HEK293 (cell line): ENCODE measurements at regions not wholly inside any gene's neighbourhood (a gene's known extent, or its start where the extent isn't known, plus 50 kb on each side); places are given as distances from the start of the nearest gene placed in this dataset.

ENCODE experiments used
- CTCF ChIA-PET: fragments of 350-600 bp; formaldehyde crosslinking; extraction: SDS; loops from one replicate; lab custom pipeline; 2021; ENCODE audit warnings: antibody characterized with exemption; lab: Yijun Ruan, JAX
- POLR2A ChIA-PET: fragments of 300-600 bp; formaldehyde crosslinking; extraction: SDS; loops from one replicate; lab custom pipeline; 2020; ENCODE audit warnings: antibody characterized with exemption, inconsistent platforms; lab: Yijun Ruan, JAX
- H3K27ac ChIP-seq: fragments of 200-500 bp; sonication (Bioruptor generic); 2 replicates; pipeline ENCODE4 v1.5.1; 2014; ENCODE audit warnings: low read depth, low read length, control low read depth, inconsistent platforms; ENCODE audit errors: extremely low read depth
- H3K36me3 ChIP-seq, 2 experiments: fragments of 200-500 bp in 1 of 2; sonication (Bioruptor generic) in 1 of 2; 1 replicate in 1 of 2; 2 replicates in 1 of 2; pipeline ENCODE4 v1.5.1; 2014 to 2017; ENCODE audit warnings: inconsistent platforms in 2 of 2, low read length in 2 of 2; ENCODE audit not compliant: control insufficient read depth in 2 of 2, insufficient read depth in 1 of 2
- H3K4me1 ChIP-seq: fragments of 200-500 bp; sonication (Bioruptor generic); 2 replicates; pipeline ENCODE4 v1.5.1; 2014; ENCODE audit warnings: mild to moderate bottlenecking, low read length, inconsistent platforms; ENCODE audit not compliant: control insufficient read depth, insufficient read depth
- H3K4me3 ChIP-seq: 2 replicates; pipeline ENCODE4 v1.5.1; 2011; ENCODE audit warnings: low read depth, mild to moderate bottlenecking, control low read depth, low read length, moderate library complexity
- H3K9me3 ChIP-seq: fragments of 200-500 bp; sonication (Bioruptor generic); 2 replicates; pipeline ENCODE4 v1.5.1; 2014; ENCODE audit warnings: low read depth, low read length, inconsistent platforms; ENCODE audit not compliant: control insufficient read depth, insufficient read depth
- AEBP2 ChIP-seq: fragments of 450-650 bp; formaldehyde crosslinking; IDR thresholded peaks from 2 replicates; pipeline ENCODE4 v1.5.1; 2016; ENCODE audit warnings: missing biosample characterization, missing genetic modification characterization, borderline replicate concordance
- BCL6B ChIP-seq: fragments of 450-650 bp; formaldehyde crosslinking; IDR thresholded peaks from 2 replicates; pipeline ENCODE4 v1.5.1; 2017; ENCODE audit warnings: missing biosample characterization, missing genetic modification characterization
- FEZF1 ChIP-seq: fragments of 450-650 bp; formaldehyde crosslinking; IDR thresholded peaks from 2 replicates; pipeline ENCODE4 v1.5.1; 2016; ENCODE audit warnings: missing biosample characterization, missing genetic modification characterization
- KLF16 ChIP-seq: fragments of 450-650 bp; formaldehyde crosslinking; IDR thresholded peaks from 2 replicates; pipeline ENCODE4 v1.5.1; 2017; ENCODE audit warnings: missing biosample characterization, missing genetic modification characterization
- ZNF10 ChIP-seq: fragments of 450-650 bp; formaldehyde crosslinking; IDR thresholded peaks from 2 replicates; pipeline ENCODE4 v1.5.1; 2017; ENCODE audit warnings: missing biosample characterization, missing genetic modification characterization
- ZNF239 ChIP-seq: fragments of 450-650 bp; formaldehyde crosslinking; IDR thresholded peaks from 2 replicates; pipeline ENCODE4 v1.5.1; 2016; ENCODE audit warnings: missing biosample characterization, missing genetic modification characterization
- ZNF26 ChIP-seq: fragments of 450-650 bp; formaldehyde crosslinking; IDR thresholded peaks from 2 replicates; pipeline ENCODE4 v1.5.1; 2016; ENCODE audit warnings: missing biosample characterization, missing genetic modification characterization
- ZNF639 ChIP-seq: fragments of 450-650 bp; formaldehyde crosslinking; IDR thresholded peaks from 2 replicates; pipeline ENCODE4 v1.5.1; 2016; ENCODE audit warnings: missing biosample characterization, missing genetic modification characterization
- ZNF776 ChIP-seq: fragments of 450-650 bp; formaldehyde crosslinking; IDR thresholded peaks from 2 replicates; pipeline ENCODE4 v1.5.0; 2017; ENCODE audit warnings: missing biosample characterization, missing genetic modification characterization, borderline replicate concordance
- ZNF777 ChIP-seq: fragments of 450-650 bp; formaldehyde crosslinking; IDR thresholded peaks from 2 replicates; pipeline ENCODE4 v1.5.1; 2017; ENCODE audit warnings: missing biosample characterization, missing genetic modification characterization, borderline replicate concordance

- peaks cover 3 to 12% of the 10 kb centered on the region in 2 experiments for H3K36me3 ChIP-seq
- CTCF ChIA-PET, result no interaction called here
- H3K4me1 ChIP-seq, result peaks cover 4% of the 10 kb centered on the region
- H3K4me3 ChIP-seq, result no peak overlapping the region
- TF ChIP-seq FEZF1 (tag by site-specific recombination) (peak; percentile 17; the same call in 1 of the 2 replicates), ZNF777 (tag by site-specific recombination) (no peak), BCL6B (tag by site-specific recombination) (0 out of 2 replicates have a peak, but pooled peaks have one; percentile 28)
- TF ChIP-seq, all 188 proteins: peak for 2
- POLR2A ChIA-PET, result no interaction called here
- Histone ChIP-seq H3K9me3 (no peaks in the 10 kb centered on the region), H3K27ac (no peak overlapping the region)
Observed at GRCh38 chr7:22962775-22963350, 51.1 kb downstream of the HYCC1 start.

GRCh38 chr7:22958742-22959141 is 55.2 kb downstream of the HYCC1 start:
- Histone ChIP-seq H3K36me3 (peaks cover 3 to 15% of the 10 kb centered on the region in 2 experiments), H3K4me3 (no peak overlapping the region), H3K9me3 (no peaks in the 10 kb centered on the region), H3K27ac (no peak overlapping the region), H3K4me1 (peaks cover 4% of the 10 kb centered on the region)
- TF ChIP-seq ZNF26 (tag by site-specific recombination), result no peak
- no peak for TF ChIP-seq AEBP2 (tag by site-specific recombination)
- no peak for TF ChIP-seq ZNF239 (tag by site-specific recombination)
- CTCF ChIA-PET, result no interaction called here
- POLR2A ChIA-PET, result no interaction called here

- no peak overlapping the region for H3K4me3 ChIP-seq
- no peaks in the 10 kb centered on the region for H3K9me3 ChIP-seq
- peaks cover 10% of the 10 kb centered on the region for H3K4me1 ChIP-seq
- TF ChIP-seq KLF16 (tag by site-specific recombination) (no peak), ZNF776 (tag by site-specific recombination) (no peak), ZNF639 (no peak), ZNF10 (tag by site-specific recombination) (no peak)
- H3K27ac ChIP-seq, result no peak overlapping the region
- POLR2A ChIA-PET, result no interaction called here
- H3K36me3 ChIP-seq, result peaks cover 0 to 10% of the 10 kb centered on the region in 2 experiments; a peak in 2 of 3 replicates
- CTCF ChIA-PET, result no interaction called here
Observed at GRCh38 chr7:22954251-22954650, 59.7 kb downstream of the HYCC1 start.
